Heart left ventricle (tissue), 16 donors: ENCODE measurements at regions not wholly inside any gene's neighbourhood (a gene's known extent, or its start where the extent isn't known, plus 50 kb on each side); places are given as distances from the start of the nearest gene placed in this dataset.

Experiments
- ATAC-seq, 4 donors: fragments of 200-7000 bp; cut with Tn5 transposase; one replicate each; pipeline ENCODE4 v1.9.1; 2020 to 2022; ENCODE audit warnings: moderate library complexity in 4 of 4, mild to moderate bottlenecking in 3 of 4, moderate number of reproducible peaks in 1 of 4
- DNase-seq, 5 donors: peaks; one replicate each; pipeline ENCODE4 v3.0.0-alpha.2; 2020
- H3K27ac ChIP-seq, 12 donors: fragments of 200-600 bp; sonication (generic) in 4 of 12; one replicate each; pipeline versions ENCODE4 v1.5.0 to v1.8.0; 2016 to 2022; ENCODE audit warnings: mild to moderate bottlenecking in 2 of 12
- H3K27me3 ChIP-seq, 9 donors: fragments of 200-600 bp; sonication (generic) in 2 of 9; one replicate each; pipeline versions ENCODE4 v1.5.1 to v1.8.0; 2016 to 2022; ENCODE audit warnings: mild to moderate bottlenecking in 3 of 9
- H3K36me3 ChIP-seq, 9 donors: fragments of 200-600 bp; sonication (generic) in 2 of 9; one replicate each; pipeline versions ENCODE4 v1.5.0 to v1.8.0; 2018 to 2022; ENCODE audit warnings: mild to moderate bottlenecking in 2 of 9
- H3K4me1 ChIP-seq, 12 donors: fragments of 200-600 bp; sonication (generic) in 4 of 12; one replicate each; pipeline versions ENCODE4 v1.5.0 to v1.8.0; 2016 to 2022; ENCODE audit warnings: mild to moderate bottlenecking in 3 of 12
- H3K4me3 ChIP-seq, 12 donors: fragments of 200-600 bp; sonication (generic) in 4 of 12; one replicate each; pipeline versions ENCODE4 v1.5.0 to v1.8.0; 2017 to 2022; ENCODE audit warnings: mild to moderate bottlenecking in 9 of 12, moderate library complexity in 4 of 12
- H3K9me3 ChIP-seq, 12 donors: fragments of 200-600 bp; sonication (generic) in 4 of 12; one replicate each; pipeline versions ENCODE4 v1.5.0 to v1.8.0; 2016 to 2022; ENCODE audit warnings: mild to moderate bottlenecking in 1 of 12
- POLR2A ChIP-seq, 2 donors: fragments of 450-650 bp; IDR thresholded peaks; one replicate each; pipeline ENCODE4 v1.6.1; 2017; ENCODE audit warnings: antibody characterized with exemption in 2 of 2, mild to moderate bottlenecking in 2 of 2, moderate library complexity in 2 of 2
- WGBS, 4 donors: extraction: QIAGEN DNeasy Blood & Tissue Kit in 2 of 4; methylation state at CpG; one replicate each; pipeline versions ENCODE4 v1.1.5 to v1.1.7; 2013 to 2018; 5-methylcytosine and 5-hydroxymethylcytosine counted together
- intact Hi-C, 10 donors: fragments of 100-400 bp; cut with DNase I; formaldehyde crosslinking; loops; one replicate each; pipeline versions ENCODE4 v1.11.1 to v1.14.2; 2022
- TF ChIP-seq, protein P1 (sequence below), 12 donors: fragments of 200-600 bp; sonication (generic) in 4 of 12; IDR thresholded peaks; one replicate each; pipeline versions ENCODE4 v1.5.0 to v1.8.0; 2018 to 2022; ENCODE audit warnings: antibody characterized with exemption in 12 of 12, mild to moderate bottlenecking in 5 of 12
- donor health status: ischemic (EF 13 %, LVEDD 7.1; RV severe dilation, severe dysfunction).
- donor health status: healthy with polysubstance abuse.
- donor health status: DM: no; HTN: yes; CAD: no.
- donor health status: DM: no; HTN: no; CAD: no.
- donor health status: ischemic (EF 25% LVEDD 6.9; RV normal size, moderate dysfunction).
- donor health status: ischemic (EF 25% LVEDD 5.7; RV mildly dilated, moderate dysfunction).
- donor health status: healthy.
- donor health status: DM: yes; HTN: yes; CAD: no.
- donor health status: ischemic (EF 35%, LVEDD 5.7; RV mildly dilated, moderate dysfunction).
- donor health status: nonischemic (EF 11% LVEDD 7.7; RV severe dilation, severe dysfunction).
- donor health status: DM: yes; HTN: yes; CAD: no.
- donor health status: PGD.
- donor health status: ischemic (EF 29% LVEDD 5.4; RV normal size, mild dysfunction).
- donor health status: nonischemic (EF 23%, LVEDD 6.1; RV moderate dilation, normal function).

DNA sequence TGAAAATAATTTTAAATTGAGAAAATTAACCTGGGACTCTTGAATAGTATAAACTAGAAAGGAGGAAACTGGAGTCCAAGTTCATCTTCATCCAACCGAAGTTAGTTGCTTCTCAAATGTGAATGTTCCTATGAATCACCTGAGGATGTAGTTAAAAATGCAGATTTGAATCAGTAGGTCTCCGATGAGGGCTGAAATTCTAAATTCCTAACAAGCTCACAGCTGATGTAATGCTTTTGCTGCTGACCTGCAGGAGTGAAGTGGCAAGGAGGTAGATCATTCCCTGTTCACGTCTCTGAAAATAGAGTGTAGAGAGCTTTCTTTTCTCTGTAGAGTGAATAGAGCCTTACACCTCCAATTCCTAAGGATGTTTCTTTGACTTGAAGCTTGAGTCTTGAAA, 685.5 kb downstream of the CPS1 start:
- DNase-seq (no peak), ATAC-seq (no peak)
- no peaks in the 10 kb centered on the region for H3K27me3 ChIP-seq
- intact Hi-C loops = no loop called here
- no peak for TF ChIP-seq POLR2A (IDR thresholded peaks at IDR 0.05)
- TF ChIP-seq, protein P1, sequence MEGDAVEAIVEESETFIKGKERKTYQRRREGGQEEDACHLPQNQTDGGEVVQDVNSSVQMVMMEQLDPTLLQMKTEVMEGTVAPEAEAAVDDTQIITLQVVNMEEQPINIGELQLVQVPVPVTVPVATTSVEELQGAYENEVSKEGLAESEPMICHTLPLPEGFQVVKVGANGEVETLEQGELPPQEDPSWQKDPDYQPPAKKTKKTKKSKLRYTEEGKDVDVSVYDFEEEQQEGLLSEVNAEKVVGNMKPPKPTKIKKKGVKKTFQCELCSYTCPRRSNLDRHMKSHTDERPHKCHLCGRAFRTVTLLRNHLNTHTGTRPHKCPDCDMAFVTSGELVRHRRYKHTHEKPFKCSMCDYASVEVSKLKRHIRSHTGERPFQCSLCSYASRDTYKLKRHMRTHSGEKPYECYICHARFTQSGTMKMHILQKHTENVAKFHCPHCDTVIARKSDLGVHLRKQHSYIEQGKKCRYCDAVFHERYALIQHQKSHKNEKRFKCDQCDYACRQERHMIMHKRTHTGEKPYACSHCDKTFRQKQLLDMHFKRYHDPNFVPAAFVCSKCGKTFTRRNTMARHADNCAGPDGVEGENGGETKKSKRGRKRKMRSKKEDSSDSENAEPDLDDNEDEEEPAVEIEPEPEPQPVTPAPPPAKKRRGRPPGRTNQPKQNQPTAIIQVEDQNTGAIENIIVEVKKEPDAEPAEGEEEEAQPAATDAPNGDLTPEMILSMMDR (IDR thresholded peaks at IDR 0.05) = no peak
- H3K27ac ChIP-seq = no peak overlapping the region
- no peaks in the 10 kb centered on the region for H3K4me1 ChIP-seq
- 78 to 93% (median 88%) methylated on average over 3 of the region's 3 CpGs for whole genome bisulfite sequencing, 4 donors
- H3K36me3 ChIP-seq = no peaks in the 10 kb centered on the region
- H3K4me3 ChIP-seq = no peak overlapping the region
- no peaks in the 10 kb centered on the region for H3K9me3 ChIP-seq

DNA sequence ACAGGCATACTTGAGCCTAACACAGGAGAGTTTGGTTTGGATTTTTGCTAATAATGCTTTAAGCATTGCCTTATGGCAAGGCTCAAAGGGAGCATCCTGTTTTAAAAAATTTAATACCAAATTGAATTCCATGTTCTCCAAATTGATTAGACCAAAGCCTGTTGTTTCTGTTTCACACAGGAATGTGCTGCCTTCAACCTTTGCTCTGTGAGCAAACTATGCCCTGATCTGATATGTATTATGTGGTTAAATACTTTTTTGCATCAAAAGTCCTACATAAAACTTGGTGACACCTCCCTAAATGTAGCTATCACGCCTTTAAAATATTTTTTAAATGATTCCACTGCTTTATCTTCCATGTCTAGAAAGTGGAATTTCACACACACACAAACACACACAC, 691.4 kb downstream of the CPS1 start:
- no peak overlapping the region for H3K27ac ChIP-seq
- H3K4me1 ChIP-seq = no peaks in the 10 kb centered on the region
- ATAC-seq (no peak), DNase-seq (no peak)
- H3K36me3 ChIP-seq = no peaks in the 10 kb centered on the region
- H3K27me3 ChIP-seq = no peaks in the 10 kb centered on the region
- TF ChIP-seq POLR2A (IDR thresholded peaks at IDR 0.05) = no peak
- TF ChIP-seq, protein P1 (IDR thresholded peaks at IDR 0.05) = no peak
- H3K4me3 ChIP-seq = no peak overlapping the region
- intact Hi-C loops = no loop called here
- H3K9me3 ChIP-seq = no peaks in the 10 kb centered on the region
- WGBS, 4 donors = 49 to 60% (median 55%) methylated on average over 1 of the region's 1 CpG

DNA sequence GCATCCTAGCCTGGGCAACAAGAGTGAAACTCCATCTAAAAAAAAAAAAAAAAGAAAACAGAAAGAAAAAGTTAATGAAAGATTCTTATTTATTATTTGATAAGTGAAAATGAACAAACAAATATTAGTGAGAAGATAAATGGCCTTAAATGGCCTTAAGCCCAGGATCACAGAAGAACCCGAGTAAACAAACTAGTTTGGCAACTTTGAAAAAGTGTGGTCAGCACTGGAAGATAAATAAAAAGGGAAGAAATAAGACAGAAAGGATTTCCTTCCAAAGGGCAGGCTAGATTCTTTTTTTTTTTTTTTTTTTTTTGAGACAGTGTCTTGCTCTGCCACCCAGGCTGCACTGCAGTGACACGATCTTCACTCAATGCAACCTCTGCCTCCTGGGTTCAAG, 692.4 kb downstream of the CPS1 start:
- Histone ChIP-seq H3K27ac (no peak overlapping the region), H3K4me3 (no peak overlapping the region), H3K4me1 (no peaks in the 10 kb centered on the region), H3K36me3 (no peaks in the 10 kb centered on the region), H3K27me3 (no peaks in the 10 kb centered on the region), H3K9me3 (no peaks in the 10 kb centered on the region)
- TF ChIP-seq POLR2A (IDR thresholded peaks at IDR 0.05) = no peak
- TF ChIP-seq, protein P1 (IDR thresholded peaks at IDR 0.05) = no peak
- WGBS, 4 donors = 59 to 79% (median 74%) methylated on average over 2 of the region's 2 CpGs
- intact Hi-C loops = no loop called here
- DNase-seq = no peak
- ATAC-seq = no peak

DNA sequence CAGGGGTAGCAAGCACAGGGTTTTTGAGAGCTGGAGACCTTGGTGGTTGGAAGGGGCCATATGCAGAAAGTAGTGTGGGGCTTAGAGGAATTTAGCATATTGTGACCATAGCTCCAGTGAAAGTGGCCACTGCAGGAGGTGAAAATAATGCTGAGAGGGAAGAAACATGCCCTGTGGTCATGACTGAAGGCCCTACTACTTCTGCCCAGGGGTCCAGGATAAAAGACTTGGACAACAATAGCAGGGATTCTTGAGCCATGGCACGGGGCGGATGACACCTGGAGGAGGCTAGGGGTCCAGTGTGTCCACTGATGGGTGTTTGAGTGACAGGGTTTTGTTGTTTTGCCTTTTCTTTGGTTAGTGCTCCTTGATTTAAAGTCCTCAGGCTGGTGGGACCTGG, 694.6 kb downstream of the CPS1 start:
- H3K27ac ChIP-seq = no peak overlapping the region
- no peaks in the 10 kb centered on the region for H3K4me1 ChIP-seq
- no peaks in the 10 kb centered on the region for H3K36me3 ChIP-seq
- intact Hi-C loops = no loop called here
- H3K27me3 ChIP-seq = no peaks in the 10 kb centered on the region
- 83 to 91% (median 88%) methylated on average over 2 of the region's 2 CpGs for WGBS, 4 donors
- H3K9me3 ChIP-seq = no peaks in the 10 kb centered on the region
- no peak for DNase-seq
- ATAC-seq = no peak
- H3K4me3 ChIP-seq = no peak overlapping the region
- TF ChIP-seq, protein P1 (IDR thresholded peaks at IDR 0.05) = no peak
- TF ChIP-seq POLR2A (IDR thresholded peaks at IDR 0.05) = no peak
